Neural progenitor cell (in vitro differentiated cells): ENCODE measurements at regions not wholly inside any gene's neighbourhood (a gene's known extent, or its start where the extent isn't known, plus 50 kb on each side); places are given as distances from the start of the nearest gene placed in this dataset.
A peak's percentile ranks its signal among the peaks of the same experiment; 100 is the strongest.

Source experiments
- DNase-seq: peaks from one replicate; pipeline ENCODE4 v3.0.0-alpha.2; 2016; ENCODE audit warnings: low spot score
- H2AFZ ChIP-seq: fragments of 200-600 bp; sonication (generic); replicated peaks from 2 replicates; pipeline ENCODE4 v1.6.1; 2016; ENCODE audit warnings: antibody characterized with exemption
- H3F3A ChIP-seq: fragments of 200-600 bp; sonication (generic); 2 replicates; pipeline ENCODE4 v1.6.1; 2016; ENCODE audit warnings: antibody characterized with exemption, low read depth
- H3K27ac ChIP-seq: fragments of 200-600 bp; sonication (generic); 2 replicates; pipeline ENCODE4 v1.5.1; 2016; ENCODE audit warnings: mild to moderate bottlenecking
- H3K27me3 ChIP-seq: fragments of 200-600 bp; sonication (generic); 2 replicates; pipeline ENCODE4 v1.6.1; 2016; ENCODE audit warnings: mild to moderate bottlenecking, moderate library complexity
- H3K36me3 ChIP-seq: fragments of 200-600 bp; sonication (generic); 2 replicates; pipeline ENCODE4 v1.5.1; 2016
- H3K4me1 ChIP-seq: fragments of 200-600 bp; sonication (generic); 2 replicates; pipeline ENCODE4 v1.6.1; 2016; ENCODE audit warnings: mixed run types
- H3K4me2 ChIP-seq: fragments of 200-600 bp; sonication (generic); 2 replicates; pipeline ENCODE4 v1.6.1; 2016
- H3K4me3 ChIP-seq: fragments of 200-600 bp; sonication (generic); 2 replicates; pipeline ENCODE4 v1.5.1; 2016
- H3K79me2 ChIP-seq: fragments of 200-600 bp; sonication (generic); 2 replicates; pipeline ENCODE4 v1.6.1; 2016; ENCODE audit warnings: low read depth
- H3K9ac ChIP-seq: fragments of 200-600 bp; sonication (generic); 2 replicates; pipeline ENCODE4 v1.6.1; 2016
- H3K9me3 ChIP-seq: fragments of 200-600 bp; sonication (generic); 2 replicates; pipeline ENCODE4 v1.5.1; 2016; ENCODE audit warnings: low read depth
- H4K20me1 ChIP-seq: fragments of 200-600 bp; sonication (generic); 2 replicates; pipeline ENCODE4 v1.6.1; 2016; ENCODE audit warnings: low read depth
- H3K27ac Mint-ChIP-seq: 3 replicates; pipeline ENCODE4 v1.8.0; 2021; ENCODE audit warnings: mixed read lengths
- H3K27me3 Mint-ChIP-seq: 2 replicates; pipeline ENCODE4 v1.8.0; 2022; ENCODE audit warnings: low read depth, mild to moderate bottlenecking, inconsistent platforms, moderate library complexity, mixed read lengths; ENCODE audit not compliant: insufficient read depth
- H3K36me3 Mint-ChIP-seq: 3 replicates; pipeline ENCODE4 v1.8.0; 2021; ENCODE audit warnings: mixed read lengths
- H3K4me1 Mint-ChIP-seq: 3 replicates; pipeline ENCODE4 v1.8.0; 2021; ENCODE audit warnings: mixed read lengths
- H3K4me3 Mint-ChIP-seq: 3 replicates; pipeline ENCODE4 v1.8.0; 2021; ENCODE audit warnings: mild to moderate bottlenecking, moderate library complexity, mixed read lengths
- H3K9me3 Mint-ChIP-seq: 3 replicates; pipeline ENCODE4 v1.8.0; 2020; ENCODE audit warnings: mixed read lengths
- EZH2 ChIP-seq: fragments of 200-600 bp; sonication (generic); IDR thresholded peaks from 2 replicates; pipeline ENCODE4 v1.6.1; 2017; ENCODE audit warnings: antibody characterized with exemption, mild to moderate bottlenecking, moderate library complexity
- EZH2phosphoT487 ChIP-seq: fragments of 200-600 bp; sonication (generic); IDR thresholded peaks from 2 replicates; pipeline ENCODE4 v1.6.1; 2017; ENCODE audit warnings: antibody characterized with exemption
- TF ChIP-seq, protein P1 (sequence below): fragments of 200-600 bp; sonication (generic); IDR thresholded peaks from 2 replicates; pipeline ENCODE4 v1.5.1; 2017; ENCODE audit warnings: antibody characterized with exemption, mild to moderate bottlenecking

DNA sequence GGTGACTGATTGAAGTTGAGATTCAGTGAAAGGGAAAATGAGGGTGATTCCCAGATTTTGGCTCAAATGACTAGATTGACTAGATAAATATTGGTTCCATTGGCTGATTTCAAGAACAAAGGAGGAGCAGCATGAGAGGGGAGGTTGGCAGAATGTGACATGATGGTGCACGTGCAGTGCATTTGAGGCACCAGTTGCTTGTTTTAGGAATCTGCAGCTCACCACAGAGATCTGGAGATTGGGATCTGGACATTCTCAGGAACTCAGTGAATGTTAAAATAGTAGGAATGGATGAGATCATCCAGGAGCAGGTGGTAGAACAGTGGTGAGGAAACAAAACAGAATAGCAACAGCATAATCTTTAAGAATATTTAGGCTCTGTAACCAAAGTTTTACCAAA, 496.3 kb downstream of the DHX35 start:
- no peak overlapping the region for H2AFZ ChIP-seq
- H3K4me2 ChIP-seq, result no peak overlapping the region
- no peak overlapping the region for H3K27ac ChIP-seq
- no peak overlapping the region for H3K4me3 Mint-ChIP-seq
- H3K27ac Mint-ChIP-seq, result no peak overlapping the region
- no peak for DNase-seq
- H3F3A ChIP-seq, result peaks cover 7% of the 10 kb centered on the region
- no peak overlapping the region for H3K9ac ChIP-seq
- H3K4me1 ChIP-seq, result peaks cover 11% of the 10 kb centered on the region
- H3K36me3 Mint-ChIP-seq, result no peaks in the 10 kb centered on the region
- peaks cover 21% of the 10 kb centered on the region for H3K4me1 Mint-ChIP-seq
- peaks cover 2% of the 10 kb centered on the region for H3K27me3 Mint-ChIP-seq
- no peak overlapping the region for H3K4me3 ChIP-seq
- no peaks in the 10 kb centered on the region for H3K27me3 ChIP-seq
- H3K36me3 ChIP-seq, result no peaks in the 10 kb centered on the region
- H4K20me1 ChIP-seq, result no peaks in the 10 kb centered on the region
- no peaks in the 10 kb centered on the region for H3K79me2 ChIP-seq
- no peak for TF ChIP-seq EZH2
- TF ChIP-seq EZH2phosphoT487, result no peak
- TF ChIP-seq, protein P1, sequence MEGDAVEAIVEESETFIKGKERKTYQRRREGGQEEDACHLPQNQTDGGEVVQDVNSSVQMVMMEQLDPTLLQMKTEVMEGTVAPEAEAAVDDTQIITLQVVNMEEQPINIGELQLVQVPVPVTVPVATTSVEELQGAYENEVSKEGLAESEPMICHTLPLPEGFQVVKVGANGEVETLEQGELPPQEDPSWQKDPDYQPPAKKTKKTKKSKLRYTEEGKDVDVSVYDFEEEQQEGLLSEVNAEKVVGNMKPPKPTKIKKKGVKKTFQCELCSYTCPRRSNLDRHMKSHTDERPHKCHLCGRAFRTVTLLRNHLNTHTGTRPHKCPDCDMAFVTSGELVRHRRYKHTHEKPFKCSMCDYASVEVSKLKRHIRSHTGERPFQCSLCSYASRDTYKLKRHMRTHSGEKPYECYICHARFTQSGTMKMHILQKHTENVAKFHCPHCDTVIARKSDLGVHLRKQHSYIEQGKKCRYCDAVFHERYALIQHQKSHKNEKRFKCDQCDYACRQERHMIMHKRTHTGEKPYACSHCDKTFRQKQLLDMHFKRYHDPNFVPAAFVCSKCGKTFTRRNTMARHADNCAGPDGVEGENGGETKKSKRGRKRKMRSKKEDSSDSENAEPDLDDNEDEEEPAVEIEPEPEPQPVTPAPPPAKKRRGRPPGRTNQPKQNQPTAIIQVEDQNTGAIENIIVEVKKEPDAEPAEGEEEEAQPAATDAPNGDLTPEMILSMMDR, result no peak
- H3K9me3 ChIP-seq, result no peaks in the 10 kb centered on the region
- no peaks in the 10 kb centered on the region for H3K9me3 Mint-ChIP-seq

DNA sequence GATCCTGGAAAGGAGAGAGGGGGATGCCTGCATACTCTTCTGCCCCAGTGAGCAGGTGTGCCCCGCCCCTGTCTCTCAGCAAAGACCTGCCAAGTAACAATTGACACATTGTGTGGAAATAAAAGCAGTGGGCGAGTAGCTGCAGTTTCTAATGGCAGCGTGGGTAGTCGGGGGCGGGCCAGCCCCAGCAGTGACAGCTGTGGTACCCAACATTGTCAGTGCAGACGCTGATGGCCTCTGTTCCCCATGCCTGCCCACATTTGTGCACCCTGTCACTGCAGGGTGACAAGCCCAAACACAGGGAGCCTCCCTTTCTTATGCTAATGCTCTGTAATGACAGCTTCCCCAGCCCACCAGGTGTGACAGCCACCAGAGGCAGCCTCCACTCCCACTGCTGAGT, 491.7 kb downstream of the DHX35 start:
- H3K36me3 ChIP-seq, result no peaks in the 10 kb centered on the region
- no peaks in the 10 kb centered on the region for H3K27me3 ChIP-seq
- no peaks in the 10 kb centered on the region for H4K20me1 ChIP-seq
- no peak overlapping the region for H3K9ac ChIP-seq
- no peak overlapping the region for H2AFZ ChIP-seq
- peaks cover 21% of the 10 kb centered on the region for H3K4me1 ChIP-seq
- Mint-ChIP-seq H3K27me3 (peaks cover 5% of the 10 kb centered on the region), H3K4me1 (peaks cover 25% of the 10 kb centered on the region), H3K27ac (no peak overlapping the region), H3K9me3 (no peaks in the 10 kb centered on the region), H3K36me3 (no peaks in the 10 kb centered on the region), H3K4me3 (no peak overlapping the region)
- H3K79me2 ChIP-seq, result no peaks in the 10 kb centered on the region
- no peaks in the 10 kb centered on the region for H3K9me3 ChIP-seq
- H3K4me3 ChIP-seq, result no peak overlapping the region
- peaks cover 13% of the 10 kb centered on the region for H3F3A ChIP-seq
- H3K4me2 ChIP-seq, result peak overlapping the region; percentile 16
- peak; percentile 80 for DNase-seq
- H3K27ac ChIP-seq, result no peak overlapping the region
- TF ChIP-seq, protein P1, result no peak
- TF ChIP-seq EZH2 (no peak), EZH2phosphoT487 (no peak)

DNA sequence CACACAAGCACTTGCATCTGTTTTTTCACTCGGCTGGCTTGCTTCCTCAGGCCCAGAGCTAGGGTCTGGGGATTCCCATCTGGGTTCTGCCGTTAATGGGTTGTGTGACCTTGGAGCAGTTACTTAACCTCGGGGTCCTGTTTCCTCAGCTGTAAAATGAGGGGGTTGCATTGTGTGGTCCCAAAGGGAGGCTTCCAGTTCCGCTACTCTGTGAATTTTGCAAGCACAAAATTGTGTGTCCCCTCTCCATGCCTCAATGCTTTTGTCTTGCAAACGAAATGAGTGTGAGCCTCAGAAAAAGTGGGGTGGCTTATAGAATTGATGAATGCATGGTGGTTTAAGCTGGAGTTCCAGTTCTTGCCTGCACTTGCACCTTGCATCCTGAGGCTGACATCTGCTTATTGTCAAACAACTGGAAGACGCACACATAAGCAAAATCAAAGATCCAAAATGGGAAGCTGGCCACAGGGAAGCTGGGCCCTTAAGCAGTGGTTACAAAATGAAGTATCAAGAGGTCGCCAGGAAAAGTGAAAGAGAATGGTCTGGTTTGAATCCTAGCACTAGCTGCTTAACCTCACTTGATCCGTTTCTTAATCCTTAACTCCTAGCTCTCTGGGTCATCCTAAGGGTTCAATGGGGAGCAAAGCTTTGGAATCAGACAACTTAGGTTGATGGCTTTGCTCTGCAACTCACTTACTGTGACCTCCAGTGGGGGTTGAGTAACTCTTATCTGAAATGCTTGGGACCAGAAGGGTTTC, 490.6 kb downstream of the DHX35 start:
- H3K27ac Mint-ChIP-seq, result no peak overlapping the region
- no peak for DNase-seq

More for the DNA sequence above, 490.6 kb downstream of the DHX35 start:
- Histone ChIP-seq H3K9ac (no peak overlapping the region), H3K4me1 (peaks cover 21% of the 10 kb centered on the region), H3K79me2 (no peaks in the 10 kb centered on the region), H3K4me3 (no peak overlapping the region), H4K20me1 (no peaks in the 10 kb centered on the region), H3K4me2 (no peak overlapping the region), H3K27ac (no peak overlapping the region), H3K36me3 (no peaks in the 10 kb centered on the region), H3K9me3 (no peaks in the 10 kb centered on the region), H3K27me3 (no peaks in the 10 kb centered on the region), H2AFZ (no peak overlapping the region), H3F3A (peaks cover 13% of the 10 kb centered on the region)
- TF ChIP-seq EZH2 (no peak), EZH2phosphoT487 (no peak)
- TF ChIP-seq, protein P1, result no peak
- no peak overlapping the region for H3K4me3 Mint-ChIP-seq
- H3K36me3 Mint-ChIP-seq, result no peaks in the 10 kb centered on the region
- no peaks in the 10 kb centered on the region for H3K9me3 Mint-ChIP-seq
- H3K27me3 Mint-ChIP-seq, result peaks cover 5% of the 10 kb centered on the region
- H3K4me1 Mint-ChIP-seq, result peaks cover 25% of the 10 kb centered on the region
